GF-D8 (cell line): ENCODE measurements at regions not wholly inside any gene's neighbourhood (a gene's known extent, or its start where the extent isn't known, plus 50 kb on each side); places are given as distances from the start of the nearest gene placed in this dataset.
"Not testable (repeated sequence)": the region's sequence is repeated elsewhere in the genome, so short reads cannot be mapped to it uniquely, and the experiment has no call there.

Experiments
- DNase-seq: peaks from one replicate; lab custom pipeline; 2025; lab: John Stamatoyannopoulos, UW

DNA sequence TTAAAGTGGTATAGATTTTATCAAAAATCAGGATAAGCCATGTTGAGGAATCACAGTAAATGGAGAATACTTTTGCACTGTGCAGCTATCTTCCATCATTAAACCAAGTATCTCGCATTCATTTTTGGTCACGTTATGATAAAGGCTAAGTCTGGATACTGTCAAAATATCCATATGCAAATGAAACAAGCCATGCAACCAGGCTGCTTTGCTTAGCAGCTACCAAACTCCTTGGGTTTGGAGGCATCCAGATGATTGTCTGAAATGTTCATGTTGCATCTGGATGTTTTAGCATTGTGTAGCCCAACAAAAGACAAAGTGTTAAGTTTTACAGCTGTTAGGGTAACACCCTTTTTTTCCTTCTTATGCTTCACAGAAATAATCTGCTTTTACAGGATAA, 322.9 kb upstream of the MDFIC2 start:
- no peak for DNase-seq

DNA sequence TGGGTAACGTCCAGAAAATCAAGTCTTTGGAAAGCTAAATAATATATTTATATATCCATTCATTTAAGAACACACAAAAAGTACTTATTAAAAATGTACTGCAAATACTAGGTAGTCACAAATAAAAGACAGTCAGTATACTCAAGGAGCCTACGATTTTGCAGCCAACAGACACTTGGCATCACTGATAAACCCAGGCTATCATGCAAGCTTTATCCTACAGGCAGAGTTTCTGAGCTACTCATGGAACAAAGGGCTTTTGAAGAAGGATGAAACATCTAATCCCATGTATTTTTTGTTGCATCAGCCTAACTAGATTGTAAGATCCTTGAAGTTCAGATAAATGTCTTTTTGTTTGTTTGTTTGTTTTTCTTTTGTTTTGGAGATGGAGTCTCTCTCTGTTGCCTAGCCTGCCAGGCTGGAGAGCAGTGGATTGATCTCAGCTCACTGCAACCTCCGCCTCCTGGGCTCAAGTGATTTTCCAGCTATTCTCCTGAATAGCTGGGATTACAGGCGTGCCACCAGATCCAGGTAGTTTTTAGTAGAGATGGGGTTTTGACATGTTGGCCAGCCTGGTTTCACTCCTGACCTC, 319.4 kb upstream of the MDFIC2 start:
- no peak for DNase-seq

DNA sequence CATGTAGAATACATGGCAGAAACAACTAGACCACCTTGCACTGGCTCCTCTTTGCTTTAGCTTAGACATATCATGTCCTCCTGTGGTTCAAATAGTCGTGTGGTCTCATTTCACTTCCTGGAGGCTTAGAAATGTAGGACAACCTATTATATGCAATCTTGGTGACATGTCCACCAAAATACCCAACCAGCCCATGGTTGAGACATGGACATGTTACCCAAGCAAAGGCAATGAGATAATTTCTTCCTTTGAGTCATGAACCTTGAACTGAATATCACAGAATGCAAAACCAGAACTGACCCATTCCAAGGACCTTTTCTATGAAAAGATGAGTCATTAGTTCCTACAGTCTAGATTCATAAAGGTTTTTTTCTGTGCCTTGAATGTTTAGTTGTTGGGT, 309.0 kb upstream of the MDFIC2 start:
- DNase-seq, result no peak

DNA sequence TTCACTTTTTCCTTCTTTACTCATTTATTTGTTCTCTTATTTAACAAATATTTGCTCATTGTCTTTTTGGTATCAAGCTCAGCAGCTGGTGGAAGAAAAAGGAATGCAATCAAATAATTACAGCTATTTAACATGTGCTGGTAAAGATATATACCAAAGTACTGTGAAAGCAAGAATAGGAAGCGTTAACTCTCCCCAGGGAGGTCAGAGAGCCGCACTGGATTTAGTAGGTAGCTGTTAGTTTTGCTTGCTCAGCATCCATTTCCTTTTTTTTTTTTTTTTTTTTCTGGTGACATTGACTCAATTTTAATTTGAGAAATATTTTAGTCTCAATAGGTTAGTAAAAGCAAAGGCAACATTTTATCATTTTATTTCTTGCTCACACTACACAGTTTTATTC, 308.5 kb upstream of the MDFIC2 start:
- no peak for DNase-seq

DNA sequence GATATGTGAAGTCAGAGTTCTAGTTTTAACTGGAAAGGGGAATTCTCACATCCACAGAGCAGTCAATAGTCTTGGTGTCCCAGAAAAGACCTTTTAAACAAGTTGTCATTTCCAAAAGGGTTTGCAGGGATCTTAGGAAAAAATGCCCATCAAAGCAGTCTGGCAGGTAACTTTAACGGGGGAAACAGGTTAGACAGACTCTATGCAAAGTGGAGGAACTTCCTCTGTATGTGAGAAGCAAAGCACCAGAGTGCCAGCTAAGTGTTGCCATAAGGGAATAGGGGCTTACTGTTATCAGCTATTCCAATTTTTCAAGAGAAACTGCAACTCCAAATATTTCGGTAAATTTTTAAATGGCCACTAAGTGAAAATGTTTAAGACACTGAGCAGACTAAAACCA, 307.9 kb upstream of the MDFIC2 start:
- DNase-seq, result no peak

DNA sequence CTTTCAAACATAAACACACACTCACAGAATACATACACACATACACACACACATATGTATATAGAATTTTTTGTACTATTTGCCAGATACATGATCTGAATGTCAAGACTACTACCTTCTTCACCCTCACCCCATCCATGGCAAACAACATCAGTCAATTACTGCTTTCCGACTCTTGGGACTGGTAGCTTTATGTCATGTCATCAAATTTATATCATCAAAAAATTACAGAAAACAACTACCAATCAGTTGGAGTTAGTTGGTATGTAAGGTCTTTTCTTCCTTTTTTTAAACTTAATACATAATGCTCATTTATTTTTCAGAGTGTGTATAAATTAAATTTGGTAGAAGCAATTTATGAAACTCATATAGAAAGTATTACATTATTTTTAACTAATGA, 305.7 kb upstream of the MDFIC2 start:
- no peak for DNase-seq

DNA sequence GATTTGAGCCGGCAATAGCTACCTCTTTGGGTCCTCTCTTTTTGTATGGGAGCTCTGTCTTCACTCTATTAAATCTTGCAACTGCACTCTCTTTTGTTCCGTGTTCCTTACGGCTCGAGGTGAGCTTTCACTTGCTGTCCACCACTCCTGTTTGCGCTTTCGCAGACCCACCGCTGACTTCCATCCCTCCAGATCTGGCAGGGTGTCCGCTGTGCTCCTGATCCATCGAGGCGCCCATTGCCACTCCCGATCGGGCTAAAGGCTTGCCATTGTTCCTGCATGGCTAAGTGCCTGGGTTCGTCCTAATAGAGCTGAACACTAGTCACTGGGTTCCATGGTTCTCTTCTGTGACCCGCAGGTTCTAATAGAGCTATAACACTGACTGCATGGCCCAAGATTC, 304.9 kb upstream of the MDFIC2 start:
- DNase-seq, result not testable (repeated sequence)

DNA sequence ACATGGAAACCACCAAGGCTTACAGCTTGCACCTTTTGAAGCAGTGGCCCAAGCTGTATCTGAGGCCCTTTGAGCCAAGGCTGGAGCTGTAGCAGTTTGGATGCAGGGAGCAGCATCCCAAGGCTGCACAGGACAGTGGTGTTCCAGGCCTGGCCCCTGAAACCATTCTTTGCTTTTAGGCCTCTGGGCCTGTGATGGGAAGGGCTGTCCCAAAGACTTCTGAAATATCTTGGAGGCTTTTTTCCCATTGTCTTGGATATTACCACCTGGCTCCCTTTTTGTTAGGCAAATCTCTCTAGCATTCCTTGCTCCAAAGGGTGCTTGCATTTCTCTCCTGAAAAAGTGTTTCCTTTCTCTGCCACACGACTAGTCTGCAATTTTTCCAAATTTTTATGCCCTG, 302.8 kb upstream of the MDFIC2 start:
- DNase-seq, result no peak

DNA sequence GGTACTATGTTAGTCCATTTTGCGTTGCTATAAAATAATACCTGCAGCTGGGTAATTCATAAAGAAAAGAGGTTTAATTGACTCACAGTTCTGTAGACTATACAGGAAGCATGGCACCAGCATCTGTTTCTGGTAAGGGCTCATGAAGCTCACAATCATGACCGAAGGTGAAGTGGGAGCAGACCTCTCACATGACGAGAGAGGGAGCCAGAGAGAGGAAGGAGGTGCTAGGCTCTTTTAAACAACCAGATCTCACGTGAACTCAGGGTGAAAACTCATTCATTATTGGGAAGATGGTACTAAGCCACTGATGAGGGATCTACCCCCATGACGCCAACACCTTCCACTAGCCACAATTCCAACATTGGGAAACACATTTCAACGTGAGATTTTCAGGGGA, 301.7 kb upstream of the MDFIC2 start:
- no peak for DNase-seq

DNA sequence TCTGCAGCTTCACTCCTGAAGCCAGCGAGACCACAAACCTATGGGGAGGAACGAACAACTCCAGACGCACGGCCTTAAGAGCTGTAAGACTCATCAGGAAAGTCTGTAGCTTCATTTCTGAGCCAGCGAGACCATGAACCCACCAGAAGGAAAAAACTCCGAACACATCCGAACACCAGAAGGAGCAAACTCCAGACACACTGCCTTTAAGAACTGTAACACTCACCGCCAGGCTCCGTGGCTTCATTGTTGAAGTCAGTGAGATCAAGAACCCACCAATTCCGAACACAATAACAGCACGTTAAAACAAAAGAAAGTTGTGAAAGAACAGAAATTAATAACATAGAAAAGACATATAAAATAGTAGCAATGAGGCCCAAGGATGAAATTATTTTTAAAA, 300.5 kb upstream of the MDFIC2 start:
- no peak for DNase-seq

DNA sequence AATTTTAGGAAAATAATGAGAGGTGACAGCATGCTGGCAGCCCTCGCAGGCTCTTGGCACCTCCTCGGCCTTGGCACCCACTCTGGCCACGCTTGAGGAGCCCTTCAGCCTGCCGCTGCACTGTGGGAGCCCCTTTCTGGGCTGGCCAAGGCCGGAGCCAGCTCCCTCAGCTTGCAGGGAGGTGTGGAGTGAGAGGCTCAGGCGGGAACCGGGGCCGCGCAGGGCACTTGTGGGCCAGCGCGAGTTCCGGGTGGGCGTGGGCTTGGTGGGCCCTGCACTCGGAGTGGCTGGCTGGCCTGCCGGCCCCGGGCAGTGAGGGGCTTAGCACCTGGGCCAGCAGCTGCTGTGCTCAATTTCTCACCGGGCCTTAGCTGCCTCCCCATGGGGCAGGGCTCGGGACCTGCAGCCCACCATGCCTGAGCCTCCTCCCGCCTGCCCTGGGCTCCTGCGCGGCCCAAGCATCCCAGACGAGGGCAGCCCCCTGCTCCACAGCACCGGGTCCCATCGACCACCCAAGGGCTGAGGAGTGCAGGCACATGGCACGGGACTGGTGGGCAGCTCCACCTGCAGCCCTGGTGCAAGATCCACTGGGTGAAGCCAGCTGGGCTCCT, 299.3 kb upstream of the MDFIC2 start:
- not testable (repeated sequence) for DNase-seq

DNA sequence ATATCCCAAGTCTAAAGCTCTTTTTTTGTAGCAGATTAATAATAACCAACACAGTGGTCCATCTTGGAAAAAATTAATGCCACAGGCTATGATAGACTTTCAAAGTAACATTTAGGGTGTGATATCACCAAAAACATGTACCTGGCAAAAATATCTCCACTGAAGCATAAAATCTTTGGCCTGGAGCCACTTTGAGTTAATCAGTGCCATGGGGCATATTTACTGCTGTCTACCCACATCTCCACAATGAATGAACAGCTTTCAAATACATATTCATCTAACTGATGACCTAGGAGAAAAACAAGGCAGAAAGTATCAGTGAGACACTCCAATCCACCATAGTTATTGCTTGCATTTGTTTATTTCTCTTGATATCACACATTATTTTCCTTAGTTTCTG, 296.0 kb upstream of the MDFIC2 start:
- DNase-seq, result no peak

DNA sequence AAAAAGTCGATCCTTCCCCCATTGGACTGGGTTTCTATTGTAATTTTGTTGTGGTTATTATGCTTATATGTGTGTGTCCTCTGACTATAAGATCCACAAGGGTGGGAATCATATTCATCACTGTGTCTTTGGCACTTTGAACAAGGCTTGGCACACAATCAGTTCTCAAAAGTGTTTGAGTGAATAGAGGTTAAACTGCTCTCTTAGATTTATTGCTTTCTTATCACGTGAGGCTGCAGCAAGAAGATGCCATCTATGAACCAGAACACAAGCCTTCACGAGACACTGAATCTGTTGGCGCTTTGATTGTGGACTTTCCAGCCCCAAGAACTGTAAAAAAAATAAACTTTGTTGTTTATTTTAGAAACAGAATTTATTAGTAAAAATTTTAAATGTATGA, 295.0 kb upstream of the MDFIC2 start:
- DNase-seq, result no peak

DNA sequence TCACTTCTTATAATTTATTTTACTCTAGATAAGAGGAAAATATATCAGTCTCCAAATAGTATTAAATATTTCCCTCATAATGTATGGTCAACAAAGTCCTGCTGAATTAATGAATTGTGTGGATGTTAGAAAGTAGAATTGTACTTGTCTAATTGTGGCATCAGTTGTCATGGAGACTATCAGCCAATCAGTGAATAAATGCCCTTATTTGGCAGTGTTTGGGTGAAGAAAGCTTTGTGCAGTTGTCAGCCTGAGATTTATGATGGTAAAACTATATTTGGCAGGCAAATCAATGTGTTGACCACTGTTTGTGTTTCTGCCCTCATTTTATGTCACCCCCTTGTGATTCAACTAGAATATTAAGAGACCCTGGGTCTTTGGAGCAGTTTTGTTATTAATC, 293.6 kb upstream of the MDFIC2 start:
- DNase-seq, result no peak

DNA sequence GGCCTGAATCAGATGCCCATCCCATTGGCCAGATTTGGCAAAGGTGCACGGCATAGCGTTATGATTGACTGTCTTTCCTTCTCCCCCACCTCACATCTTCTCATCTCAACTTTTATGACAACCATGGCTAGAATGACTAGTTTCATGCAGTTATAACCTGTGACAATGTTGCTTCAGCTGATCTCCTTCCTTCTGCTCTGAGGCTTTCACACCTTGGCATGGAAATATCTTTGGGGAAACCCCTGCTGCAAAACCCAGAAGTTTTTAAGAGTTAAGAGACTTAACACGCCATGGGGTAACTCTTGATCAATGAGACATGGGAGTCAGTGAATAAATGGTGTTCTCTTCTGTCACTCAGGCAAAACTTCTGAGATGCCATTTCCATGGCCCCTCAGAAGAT, 290.7 kb upstream of the MDFIC2 start:
- DNase-seq, result no peak

DNA sequence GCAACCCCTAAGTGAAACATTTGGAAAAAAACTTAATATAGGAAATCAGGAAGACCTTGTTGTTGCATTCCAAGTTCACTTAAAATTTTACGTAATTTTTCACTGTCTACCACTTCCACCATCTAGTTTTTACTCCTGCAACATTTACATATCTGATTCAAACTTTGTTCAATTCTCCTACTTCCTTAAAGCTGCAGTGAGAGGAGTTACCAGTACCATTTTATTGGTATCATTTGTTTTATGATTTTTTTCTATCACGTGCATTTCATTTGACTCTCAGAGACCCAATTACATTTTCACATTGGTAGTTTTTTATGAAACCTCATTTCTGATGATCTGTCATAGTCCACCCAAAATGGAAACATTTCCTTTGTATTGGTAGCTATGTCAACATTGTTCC, 284.9 kb upstream of the MDFIC2 start:
- no peak for DNase-seq

DNA sequence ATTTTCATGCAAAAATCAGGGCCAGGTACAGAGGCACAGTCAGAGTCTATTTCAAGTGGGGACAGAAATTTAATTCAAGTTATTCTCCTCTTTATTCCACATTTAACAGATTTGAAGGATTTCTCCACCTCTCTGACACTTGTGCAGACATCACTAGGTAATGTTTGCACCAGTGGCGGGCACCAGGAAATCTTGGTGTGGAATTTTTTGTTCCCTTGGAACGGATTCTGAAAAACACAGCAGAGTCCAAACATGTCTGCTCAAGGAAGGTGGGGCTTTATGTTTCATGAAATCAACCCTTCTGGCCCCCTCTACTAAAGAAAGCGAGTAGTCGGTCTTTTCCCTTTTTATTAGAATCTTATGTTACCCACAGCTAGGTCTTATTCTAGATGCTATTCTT, 271.2 kb upstream of the MDFIC2 start:
- DNase-seq, result no peak

DNA sequence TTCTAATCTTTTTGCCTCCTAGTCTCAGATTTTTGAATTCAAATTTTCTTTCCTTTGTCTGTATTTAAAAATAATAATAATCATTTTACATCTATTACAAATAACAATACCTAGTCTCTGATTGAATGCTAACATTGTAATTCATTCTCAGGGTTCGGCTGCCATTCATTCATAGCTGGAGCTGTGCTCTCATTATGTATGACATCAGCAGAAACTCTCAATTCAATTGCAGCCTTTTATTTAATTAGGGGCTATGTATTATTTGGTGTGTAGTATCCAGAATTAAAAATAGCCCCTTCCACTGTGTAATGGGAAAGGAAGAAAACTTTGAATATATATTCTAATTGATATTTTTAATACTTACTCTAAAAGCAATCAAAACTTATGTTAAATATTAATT, 270.4 kb upstream of the MDFIC2 start:
- no peak for DNase-seq

DNA sequence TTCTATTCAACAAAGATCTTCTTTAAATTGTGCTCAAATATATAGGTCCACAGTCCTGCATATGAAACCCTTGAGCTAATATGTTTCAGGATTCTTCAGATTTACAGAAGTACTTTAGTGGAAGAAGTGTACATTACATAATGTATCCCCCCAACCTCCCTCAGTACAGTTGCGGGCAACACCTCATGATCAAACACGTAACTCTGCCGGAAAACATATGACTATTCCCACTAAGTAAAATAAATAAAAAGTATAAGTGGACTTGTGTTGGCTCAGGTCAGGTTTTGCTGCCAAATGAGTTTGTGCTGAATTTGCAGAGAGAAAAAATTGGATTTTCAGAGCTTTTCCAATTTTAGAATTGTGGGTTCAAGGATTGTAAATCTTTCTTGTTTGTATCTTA, 267.6 kb upstream of the MDFIC2 start:
- DNase-seq, result no peak

DNA sequence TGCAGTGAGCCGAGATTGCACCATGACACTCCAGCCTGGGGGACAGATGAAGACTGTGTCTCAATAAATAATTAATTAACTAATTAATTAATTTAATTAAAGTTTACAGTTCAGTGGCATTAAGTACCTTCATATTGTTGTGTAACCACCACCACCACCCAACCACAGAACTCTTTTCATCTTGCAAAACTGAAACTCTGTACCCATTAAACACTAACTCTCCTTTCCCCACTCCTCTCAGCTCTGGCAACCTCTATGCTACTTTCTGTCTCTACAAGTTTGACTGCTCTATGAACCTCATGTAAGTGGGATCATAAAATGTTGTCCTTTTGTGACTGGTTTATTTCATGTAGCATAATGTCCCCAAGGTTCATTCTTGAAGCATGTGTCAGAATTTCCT, 259.3 kb upstream of the MDFIC2 start:
- DNase-seq, result no peak

DNA sequence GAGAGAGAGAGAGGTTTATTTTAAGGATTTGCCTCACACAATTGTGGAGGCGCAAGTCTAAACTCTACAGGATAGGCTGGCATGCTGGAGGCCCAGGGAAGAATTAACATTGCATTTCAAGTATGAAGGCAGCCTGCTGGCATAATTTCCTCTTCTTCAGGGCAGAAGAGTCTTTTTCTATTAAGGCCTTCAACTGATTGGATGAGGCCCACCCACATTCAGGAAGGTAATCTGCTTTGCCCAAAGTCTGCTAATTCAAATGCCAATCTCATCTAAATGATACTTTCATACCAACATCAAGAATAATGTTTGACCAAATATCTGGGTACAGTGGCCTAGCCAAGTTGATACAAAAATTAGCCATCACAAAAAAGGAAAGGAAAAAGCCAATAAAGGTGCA, 258.1 kb upstream of the MDFIC2 start:
- DNase-seq, result no peak

DNA sequence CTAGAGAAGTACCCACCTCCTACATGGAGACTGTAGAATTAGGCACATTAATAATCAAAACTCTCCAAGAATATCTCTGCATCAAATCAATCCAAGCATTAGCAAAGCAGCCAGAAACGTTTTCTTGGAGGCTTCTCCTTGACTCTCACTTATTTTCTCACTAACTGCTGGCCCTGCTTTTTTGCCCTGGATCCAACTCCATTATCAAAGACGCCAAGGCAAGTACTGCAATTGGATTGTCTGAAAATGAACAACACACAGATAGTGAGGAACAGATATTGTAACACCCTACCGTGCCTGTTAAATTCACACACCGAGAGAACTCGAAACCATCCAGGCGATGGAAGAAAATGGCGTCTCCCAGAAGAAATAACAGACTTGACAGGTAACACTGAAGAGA, 256.2 kb upstream of the MDFIC2 start:
- no peak for DNase-seq

DNA sequence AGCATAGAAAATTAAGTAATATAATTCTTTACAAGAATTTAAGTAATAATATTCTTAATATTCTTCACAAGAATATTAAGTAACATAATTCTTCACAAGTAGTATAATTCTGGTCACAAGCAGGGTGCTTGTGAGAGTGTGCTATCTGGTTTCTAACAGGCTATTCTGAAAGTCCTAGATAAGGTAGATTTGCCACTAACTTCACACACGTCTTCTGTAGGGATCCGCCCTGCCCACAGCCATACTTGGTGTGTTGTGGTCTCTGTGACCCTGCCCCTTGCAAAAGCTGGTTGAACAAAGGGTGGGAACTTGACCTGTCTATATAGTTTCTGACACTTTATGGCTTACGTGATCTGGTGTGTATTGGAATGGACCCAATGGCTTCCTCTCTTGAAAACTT, 253.4 kb upstream of the MDFIC2 start:
- no peak for DNase-seq

DNA sequence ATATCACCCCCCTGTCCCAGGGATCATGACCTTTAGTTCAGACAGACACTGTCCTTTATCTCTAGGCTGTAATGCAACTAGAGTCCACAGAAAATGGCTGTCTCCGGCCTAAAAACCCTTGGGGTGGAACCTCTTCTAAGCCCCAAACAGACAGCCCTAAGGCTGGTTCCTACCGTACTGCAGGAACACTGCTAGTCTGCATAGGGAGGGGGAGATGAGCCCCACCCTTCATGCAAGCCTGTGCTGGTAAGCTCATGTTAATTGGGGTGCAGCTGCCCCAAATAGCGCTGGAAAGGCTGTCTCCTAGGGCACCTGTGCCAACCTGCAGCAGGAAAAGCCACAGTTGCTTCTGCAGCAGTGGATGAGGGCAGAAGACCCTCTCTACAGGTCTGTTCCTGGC, 252.1 kb upstream of the MDFIC2 start:
- DNase-seq, result no peak

DNA sequence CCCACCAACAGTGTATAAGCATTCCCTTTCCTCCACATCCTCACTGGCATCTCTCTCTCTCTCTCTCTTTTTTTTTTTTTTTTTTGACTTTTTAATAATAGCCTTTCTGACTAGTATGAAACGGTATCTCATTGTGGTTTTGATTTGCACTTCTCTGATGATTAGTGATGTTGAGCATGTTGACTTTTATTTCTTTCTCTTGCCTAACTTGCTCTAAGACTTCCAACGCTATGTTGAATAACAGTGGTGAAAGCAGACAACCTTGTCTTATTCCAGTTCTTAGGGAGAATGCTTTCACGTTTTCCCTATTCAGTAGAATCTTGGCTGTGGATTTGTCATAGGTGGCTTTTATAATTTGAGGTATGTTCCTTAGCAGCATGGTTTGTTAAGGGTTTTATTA, 249.4 kb upstream of the MDFIC2 start:
- no peak for DNase-seq
